Neural progenitor cell (in vitro differentiated cells): ENCODE measurements at regions not wholly inside any gene's neighbourhood (a gene's known extent, or its start where the extent isn't known, plus 50 kb on each side); places are given as distances from the start of the nearest gene placed in this dataset.
A peak's percentile ranks its signal among the peaks of the same experiment; 100 is the strongest.
"Not testable (repeated sequence)": the region's sequence is repeated elsewhere in the genome, so short reads cannot be mapped to it uniquely, and the experiment has no call there.

Source experiments
- DNase-seq: peaks from one replicate; pipeline ENCODE4 v3.0.0-alpha.2; 2016; ENCODE audit warnings: low spot score
- H2AFZ ChIP-seq: fragments of 200-600 bp; sonication (generic); replicated peaks from 2 replicates; pipeline ENCODE4 v1.6.1; 2016; ENCODE audit warnings: antibody characterized with exemption
- H3F3A ChIP-seq: fragments of 200-600 bp; sonication (generic); 2 replicates; pipeline ENCODE4 v1.6.1; 2016; ENCODE audit warnings: antibody characterized with exemption, low read depth
- H3K27ac ChIP-seq: fragments of 200-600 bp; sonication (generic); 2 replicates; pipeline ENCODE4 v1.5.1; 2016; ENCODE audit warnings: mild to moderate bottlenecking
- H3K27me3 ChIP-seq: fragments of 200-600 bp; sonication (generic); 2 replicates; pipeline ENCODE4 v1.6.1; 2016; ENCODE audit warnings: mild to moderate bottlenecking, moderate library complexity
- H3K36me3 ChIP-seq: fragments of 200-600 bp; sonication (generic); 2 replicates; pipeline ENCODE4 v1.5.1; 2016
- H3K4me1 ChIP-seq: fragments of 200-600 bp; sonication (generic); 2 replicates; pipeline ENCODE4 v1.6.1; 2016; ENCODE audit warnings: mixed run types
- H3K4me2 ChIP-seq: fragments of 200-600 bp; sonication (generic); 2 replicates; pipeline ENCODE4 v1.6.1; 2016
- H3K4me3 ChIP-seq: fragments of 200-600 bp; sonication (generic); 2 replicates; pipeline ENCODE4 v1.5.1; 2016
- H3K79me2 ChIP-seq: fragments of 200-600 bp; sonication (generic); 2 replicates; pipeline ENCODE4 v1.6.1; 2016; ENCODE audit warnings: low read depth
- H3K9ac ChIP-seq: fragments of 200-600 bp; sonication (generic); 2 replicates; pipeline ENCODE4 v1.6.1; 2016
- H3K9me3 ChIP-seq: fragments of 200-600 bp; sonication (generic); 2 replicates; pipeline ENCODE4 v1.5.1; 2016; ENCODE audit warnings: low read depth
- H4K20me1 ChIP-seq: fragments of 200-600 bp; sonication (generic); 2 replicates; pipeline ENCODE4 v1.6.1; 2016; ENCODE audit warnings: low read depth
- H3K27ac Mint-ChIP-seq: 3 replicates; pipeline ENCODE4 v1.8.0; 2021; ENCODE audit warnings: mixed read lengths
- H3K27me3 Mint-ChIP-seq: 2 replicates; pipeline ENCODE4 v1.8.0; 2022; ENCODE audit warnings: low read depth, mild to moderate bottlenecking, inconsistent platforms, moderate library complexity, mixed read lengths; ENCODE audit not compliant: insufficient read depth
- H3K36me3 Mint-ChIP-seq: 3 replicates; pipeline ENCODE4 v1.8.0; 2021; ENCODE audit warnings: mixed read lengths
- H3K4me1 Mint-ChIP-seq: 3 replicates; pipeline ENCODE4 v1.8.0; 2021; ENCODE audit warnings: mixed read lengths
- H3K4me3 Mint-ChIP-seq: 3 replicates; pipeline ENCODE4 v1.8.0; 2021; ENCODE audit warnings: mild to moderate bottlenecking, moderate library complexity, mixed read lengths
- H3K9me3 Mint-ChIP-seq: 3 replicates; pipeline ENCODE4 v1.8.0; 2020; ENCODE audit warnings: mixed read lengths
- EZH2 ChIP-seq: fragments of 200-600 bp; sonication (generic); IDR thresholded peaks from 2 replicates; pipeline ENCODE4 v1.6.1; 2017; ENCODE audit warnings: antibody characterized with exemption, mild to moderate bottlenecking, moderate library complexity
- EZH2phosphoT487 ChIP-seq: fragments of 200-600 bp; sonication (generic); IDR thresholded peaks from 2 replicates; pipeline ENCODE4 v1.6.1; 2017; ENCODE audit warnings: antibody characterized with exemption
- TF ChIP-seq, protein P1 (sequence below): fragments of 200-600 bp; sonication (generic); IDR thresholded peaks from 2 replicates; pipeline ENCODE4 v1.5.1; 2017; ENCODE audit warnings: antibody characterized with exemption, mild to moderate bottlenecking

DNA sequence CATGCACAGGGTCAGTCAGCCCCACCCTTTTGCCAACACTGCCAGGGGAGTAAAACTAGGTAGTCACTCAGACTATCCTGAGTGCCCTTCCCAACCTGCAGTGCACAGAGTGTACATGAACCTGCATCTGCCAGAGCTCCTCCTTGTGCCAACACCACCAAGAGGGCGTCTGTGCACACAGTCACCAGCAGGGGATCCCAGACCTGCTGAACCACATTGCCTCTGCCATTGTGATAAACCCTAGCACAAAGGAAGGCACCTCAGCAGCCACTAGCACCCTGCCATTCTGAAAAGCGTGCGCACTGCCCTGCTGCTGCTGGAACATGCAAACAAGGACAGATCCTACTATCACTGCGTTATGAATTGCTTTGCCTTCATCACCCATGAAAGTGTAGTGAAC lies 247.8 kb upstream of the POU3F4 start:
- TF ChIP-seq EZH2phosphoT487 (no peak), EZH2 (no peak)
- TF ChIP-seq, protein P1, sequence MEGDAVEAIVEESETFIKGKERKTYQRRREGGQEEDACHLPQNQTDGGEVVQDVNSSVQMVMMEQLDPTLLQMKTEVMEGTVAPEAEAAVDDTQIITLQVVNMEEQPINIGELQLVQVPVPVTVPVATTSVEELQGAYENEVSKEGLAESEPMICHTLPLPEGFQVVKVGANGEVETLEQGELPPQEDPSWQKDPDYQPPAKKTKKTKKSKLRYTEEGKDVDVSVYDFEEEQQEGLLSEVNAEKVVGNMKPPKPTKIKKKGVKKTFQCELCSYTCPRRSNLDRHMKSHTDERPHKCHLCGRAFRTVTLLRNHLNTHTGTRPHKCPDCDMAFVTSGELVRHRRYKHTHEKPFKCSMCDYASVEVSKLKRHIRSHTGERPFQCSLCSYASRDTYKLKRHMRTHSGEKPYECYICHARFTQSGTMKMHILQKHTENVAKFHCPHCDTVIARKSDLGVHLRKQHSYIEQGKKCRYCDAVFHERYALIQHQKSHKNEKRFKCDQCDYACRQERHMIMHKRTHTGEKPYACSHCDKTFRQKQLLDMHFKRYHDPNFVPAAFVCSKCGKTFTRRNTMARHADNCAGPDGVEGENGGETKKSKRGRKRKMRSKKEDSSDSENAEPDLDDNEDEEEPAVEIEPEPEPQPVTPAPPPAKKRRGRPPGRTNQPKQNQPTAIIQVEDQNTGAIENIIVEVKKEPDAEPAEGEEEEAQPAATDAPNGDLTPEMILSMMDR, result no peak
- no peak overlapping the region for H3K9ac ChIP-seq
- H3K27me3 Mint-ChIP-seq, result no peaks in the 10 kb centered on the region
- peak; percentile 1 for DNase-seq
- H3K36me3 ChIP-seq, result no peaks in the 10 kb centered on the region
- H3K4me3 ChIP-seq, result no peak overlapping the region
- H3K4me1 Mint-ChIP-seq, result no peaks in the 10 kb centered on the region
- no peaks in the 10 kb centered on the region for H3K4me1 ChIP-seq
- H3F3A ChIP-seq, result no peaks in the 10 kb centered on the region
- peaks cover 5% of the 10 kb centered on the region for H3K9me3 Mint-ChIP-seq
- no peaks in the 10 kb centered on the region for H3K27me3 ChIP-seq
- H4K20me1 ChIP-seq, result no peaks in the 10 kb centered on the region
- H3K4me3 Mint-ChIP-seq, result no peak overlapping the region
- no peak overlapping the region for H3K27ac ChIP-seq
- no peaks in the 10 kb centered on the region for H3K9me3 ChIP-seq
- H3K27ac Mint-ChIP-seq, result no peak overlapping the region
- no peaks in the 10 kb centered on the region for H3K79me2 ChIP-seq
- H3K4me2 ChIP-seq, result no peak overlapping the region
- no peaks in the 10 kb centered on the region for H3K36me3 Mint-ChIP-seq
- no peak overlapping the region for H2AFZ ChIP-seq

DNA sequence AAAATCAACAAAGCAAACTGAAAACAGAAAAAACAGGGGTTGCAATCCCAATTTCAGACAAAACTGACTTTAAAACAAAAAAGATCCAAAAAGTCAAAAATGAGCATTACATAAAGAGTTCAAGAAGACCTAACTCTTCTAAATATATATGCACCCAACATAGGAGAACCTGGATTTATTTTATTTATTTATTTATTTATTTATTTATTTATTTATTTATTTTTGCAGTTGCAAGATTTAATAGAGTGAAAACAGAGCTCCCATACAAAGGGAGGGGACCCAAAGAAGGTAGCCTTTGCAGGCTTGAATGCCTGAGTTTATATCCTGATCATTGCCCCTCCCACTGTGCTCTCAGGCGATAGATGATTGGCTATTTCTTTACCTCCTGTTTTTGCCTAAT lies 245.9 kb upstream of the POU3F4 start:
- not testable (repeated sequence) for H3K4me2 ChIP-seq, H3K4me1 Mint-ChIP-seq, H3K27me3 Mint-ChIP-seq, H3K4me1 ChIP-seq, H2AFZ ChIP-seq, H3K4me3 Mint-ChIP-seq, H3K9me3 ChIP-seq, H3K9ac ChIP-seq, H3K79me2 ChIP-seq, H3K4me3 ChIP-seq, H3K27me3 ChIP-seq, H3K36me3 Mint-ChIP-seq, H3K27ac Mint-ChIP-seq, H4K20me1 ChIP-seq, H3K27ac ChIP-seq, H3K9me3 Mint-ChIP-seq, H3F3A ChIP-seq, H3K36me3 ChIP-seq, DNase-seq

DNA sequence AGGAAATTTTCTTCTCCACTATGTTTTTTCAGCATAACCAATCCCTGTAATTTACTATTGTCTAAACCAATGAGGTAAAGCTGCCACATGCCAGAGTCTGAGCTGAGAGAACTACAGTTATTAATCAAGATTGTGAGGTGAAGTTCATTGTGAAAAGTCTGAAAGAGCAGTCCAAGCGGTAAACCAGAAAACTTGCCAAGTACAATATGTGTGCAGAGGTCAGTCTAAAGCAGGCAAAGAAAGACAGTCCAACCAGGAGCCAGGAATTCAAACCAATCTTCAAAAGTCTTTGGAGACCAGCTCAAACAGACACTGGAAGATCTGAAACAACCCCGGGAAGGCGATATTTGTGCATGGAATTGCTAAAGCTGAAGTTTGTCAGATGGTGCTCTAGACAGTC lies 229.1 kb upstream of the POU3F4 start:
- Histone ChIP-seq H3F3A (no peaks in the 10 kb centered on the region), H3K9ac (no peak overlapping the region), H4K20me1 (no peaks in the 10 kb centered on the region), H3K4me1 (no peaks in the 10 kb centered on the region), H3K9me3 (peaks cover 12% of the 10 kb centered on the region), H3K36me3 (no peaks in the 10 kb centered on the region), H3K4me2 (no peak overlapping the region), H3K79me2 (no peaks in the 10 kb centered on the region), H2AFZ (no peak overlapping the region), H3K4me3 (no peak overlapping the region), H3K27me3 (no peaks in the 10 kb centered on the region), H3K27ac (no peak overlapping the region)
- peaks cover 5% of the 10 kb centered on the region for H3K9me3 Mint-ChIP-seq
- H3K27me3 Mint-ChIP-seq, result no peaks in the 10 kb centered on the region
- no peak overlapping the region for H3K27ac Mint-ChIP-seq
- no peak for TF ChIP-seq EZH2phosphoT487
- TF ChIP-seq, protein P1, result no peak
- no peak for TF ChIP-seq EZH2
- no peaks in the 10 kb centered on the region for H3K4me1 Mint-ChIP-seq
- no peak overlapping the region for H3K4me3 Mint-ChIP-seq
- DNase-seq, result no peak
- no peaks in the 10 kb centered on the region for H3K36me3 Mint-ChIP-seq

DNA sequence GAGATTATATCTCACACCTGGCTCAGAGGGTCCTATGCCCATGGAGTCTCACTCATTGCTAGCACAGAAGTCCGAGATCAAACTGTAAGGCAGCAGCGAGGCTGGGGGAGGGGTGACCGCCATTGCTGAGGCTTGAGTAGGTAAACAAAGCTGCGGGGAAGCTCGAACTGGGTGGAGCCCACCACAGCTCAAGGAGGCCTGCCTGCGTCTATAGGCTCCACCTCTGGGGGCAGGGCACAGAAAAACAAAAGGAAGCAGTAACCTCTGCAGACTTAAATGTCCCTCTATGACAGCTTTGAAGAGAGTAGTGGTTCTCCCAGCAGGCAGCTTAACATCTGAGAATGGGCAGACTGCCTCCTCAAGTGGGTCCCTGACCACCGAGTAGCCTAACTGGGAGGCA lies 221.5 kb upstream of the POU3F4 start:
- H3K36me3 Mint-ChIP-seq, H4K20me1 ChIP-seq, H3K27me3 Mint-ChIP-seq, H3K27me3 ChIP-seq, H3K27ac ChIP-seq, H3K79me2 ChIP-seq, H3K9me3 ChIP-seq, H3K4me3 Mint-ChIP-seq, H3K27ac Mint-ChIP-seq, H2AFZ ChIP-seq, H3K4me1 Mint-ChIP-seq, H3F3A ChIP-seq, H3K4me2 ChIP-seq, H3K4me3 ChIP-seq, DNase-seq, H3K9ac ChIP-seq, H3K36me3 ChIP-seq, H3K4me1 ChIP-seq: not testable (repeated sequence)
- H3K9me3 Mint-ChIP-seq, result peaks cover 18% of the 10 kb centered on the region
